GM18858 (cell line): ENCODE measurements at regions not wholly inside any gene's neighbourhood (a gene's known extent, or its start where the extent isn't known, plus 50 kb on each side); places are given as distances from the start of the nearest gene placed in this dataset.
"Not testable (repeated sequence)": the region's sequence is repeated elsewhere in the genome, so short reads cannot be mapped to it uniquely, and the experiment has no call there.

Experiments
- ATAC-seq: cut with Tn5 transposase; IDR thresholded peaks from one replicate; pipeline ENCODE4 v1.9.1; 2021; ENCODE audit not compliant: unreplicated experiment

GRCh38 chr14:105883066-105884005 lies 357.0 kb downstream of the TMEM121 start:
- ATAC-seq: no peak

GRCh38 chr14:105884192-105884807 lies 357.9 kb downstream of the TMEM121 start:
- not testable (repeated sequence) for ATAC-seq

- ATAC-seq: no peak
Measured at GRCh38 chr14:105884808-105885281, 358.5 kb downstream of the TMEM121 start.

GRCh38 chr14:105885561-105886320 lies 359.4 kb downstream of the TMEM121 start:
- ATAC-seq: no peak

- not testable (repeated sequence) for ATAC-seq
Measured at GRCh38 chr14:105886791-105887191, 360.4 kb downstream of the TMEM121 start.

- no peak for ATAC-seq
Measured at GRCh38 chr14:105887692-105888091, 361.3 kb downstream of the TMEM121 start.

- no peak for ATAC-seq
Measured at GRCh38 chr14:105888151-105888550, 361.8 kb downstream of the TMEM121 start.

- no peak for ATAC-seq
Measured at GRCh38 chr14:105888784-105889665, 362.6 kb downstream of the TMEM121 start.

- no peak for ATAC-seq
Measured at GRCh38 chr14:105889666-105890473, 363.5 kb downstream of the TMEM121 start.

GRCh38 chr14:105890474-105891220 lies 364.3 kb downstream of the TMEM121 start:
- no peak for ATAC-seq

- no peak for ATAC-seq
Measured at GRCh38 chr14:105891221-105891602, 364.8 kb downstream of the TMEM121 start.

GRCh38 chr14:105891631-105892452 lies 365.5 kb downstream of the TMEM121 start:
- no peak for ATAC-seq

- not testable (repeated sequence) for ATAC-seq
Measured at GRCh38 chr14:105892453-105893441, 366.4 kb downstream of the TMEM121 start.

- ATAC-seq: not testable (repeated sequence)
Measured at GRCh38 chr14:105893686-105894085, 367.3 kb downstream of the TMEM121 start.

- no peak for ATAC-seq
Measured at GRCh38 chr14:105894125-105894977, 368.0 kb downstream of the TMEM121 start.
